ENCODE measurements at regions not wholly inside any gene's neighbourhood (a gene's known extent, or its start where the extent isn't known, plus 50 kb on each side); places are given as distances from the start of the nearest gene placed in this dataset.

DNA sequence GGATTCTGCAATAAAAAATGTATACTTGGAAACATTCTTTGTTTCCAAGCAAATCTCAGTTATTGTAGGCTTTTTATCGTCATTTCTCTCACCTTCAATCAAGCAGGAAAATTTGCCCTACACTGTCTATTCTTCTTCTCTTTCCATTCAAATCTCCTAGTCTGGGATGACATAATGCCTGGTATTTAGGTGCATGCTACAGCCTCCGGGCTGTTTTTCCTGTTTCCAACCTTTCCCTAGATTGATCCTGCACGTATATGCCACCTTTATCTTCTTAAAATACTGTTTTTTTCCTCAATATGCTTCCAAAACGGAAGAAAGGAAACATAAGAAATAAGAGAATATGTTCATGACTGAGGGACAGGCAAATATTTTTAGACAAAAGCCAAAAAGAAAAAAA lies 249.1 kb upstream of the UBASH3B start:
- no peaks in the 10 kb centered on the region for H3K27me3 ChIP-seq (replicated peaks in 1 of 4; ENCODE audit: control insufficient read depth in 3 of 4, extremely low read depth in 1 of 4, insufficient read depth in 3 of 4, low read length in 3 of 4)
- FAIRE-seq (no peak), DNase-seq (ENCODE audit: low read depth in 1 of 2, low spot score in 2 of 2) (no peak)
- WGBS, 2 experiments (ENCODE audit: extremely low coverage in 1 of 2, insufficient coverage in 1 of 2, insufficient read length in 1 of 2, insufficient replicate concordance in 2 of 2, low coverage in 1 of 2, low lambda C conversion rate in 2 of 2, missing lambda C conversion rate in 1 of 2), result 83% methylated on average over 4 of the region's 4 CpGs; no CpG with 5 or more reads in 1 of the 2 experiments
- no peak overlapping the region for H2BK5ac ChIP-seq (ENCODE audit: low read depth, low read length)
- no peak overlapping the region for H3K4me3 ChIP-seq (ENCODE audit: extremely low read depth in 1 of 4, insufficient read depth in 2 of 4, low read depth in 3 of 4, low read length in 4 of 4)
- no peak overlapping the region for H3K27ac ChIP-seq (ENCODE audit: low read depth, low read length)
- no peak overlapping the region for H2BK120ac ChIP-seq (replicated peaks; ENCODE audit: low read depth, low read length)
- H3K9me3 ChIP-seq (ENCODE audit: insufficient read depth in 2 of 2, low read depth in 1 of 2, low read length in 1 of 2), result no peaks in the 10 kb centered on the region
- no peak overlapping the region for H2BK12ac ChIP-seq (ENCODE audit: low read depth, low read length)
- no peak overlapping the region for H2AK5ac ChIP-seq (ENCODE audit: low read depth, low read length)
- H2BK15ac ChIP-seq (ENCODE audit: low read length), result no peak overlapping the region
- no peak overlapping the region for H2BK20ac ChIP-seq (ENCODE audit: low read length)
- H4K5ac ChIP-seq (ENCODE audit: insufficient read length, low read depth, low read length), result no peak overlapping the region
- no peaks in the 10 kb centered on the region for H3K79me1 ChIP-seq (ENCODE audit: low read depth, low read length)
- H4K20me1 ChIP-seq (replicated peaks in 1 of 2; ENCODE audit: control insufficient read depth in 1 of 2, insufficient read depth in 2 of 2, low read length in 2 of 2), result no peaks in the 10 kb centered on the region
- no peak overlapping the region for H4K8ac ChIP-seq (ENCODE audit: extremely low read depth, insufficient read depth, low read length)
- H3K18ac ChIP-seq (ENCODE audit: extremely low read depth, low read length), result no peak overlapping the region
- no peak overlapping the region for H3K4ac ChIP-seq (replicated peaks; ENCODE audit: insufficient read length, low read depth, low read length)
- ChIA-PET POLR2A (ENCODE audit: partially characterized antibody) (no interaction called here), CTCF (ENCODE audit: partially characterized antibody) (no interaction called here)
- H3K23ac ChIP-seq (ENCODE audit: insufficient read length), result no peak overlapping the region
- H3K56ac ChIP-seq (replicated peaks; ENCODE audit: insufficient read length, low read depth, low read length), result no peak overlapping the region
- no peak overlapping the region for H3K9ac ChIP-seq (replicated peaks in 1 of 4; ENCODE audit: extremely low read depth in 1 of 4, low read depth in 3 of 4, low read length in 3 of 4)
- H3K36me3 ChIP-seq (ENCODE audit: control insufficient read depth in 2 of 4, insufficient read depth in 4 of 4, low read length in 3 of 4), result no peaks in the 10 kb centered on the region
- H3K79me2 ChIP-seq (ENCODE audit: control insufficient read depth in 1 of 2, insufficient read depth in 2 of 2, low read length in 2 of 2), result no peaks in the 10 kb centered on the region
- H3K4me1 ChIP-seq (replicated peaks in 1 of 4; ENCODE audit: control insufficient read depth in 3 of 4, insufficient read depth in 4 of 4, low read length in 3 of 4), result no peaks in the 10 kb centered on the region; a peak in 1 of 7 replicates
- H3K14ac ChIP-seq (ENCODE audit: insufficient read length), result no peak overlapping the region
- no peak for TF ChIP-seq GTF2F1 (IDR thresholded peaks at IDR 0.05; ENCODE audit: borderline replicate concordance, low read depth, low read length)
- TF ChIP-seq NANOG (IDR thresholded peaks at IDR 0.05; ENCODE audit: insufficient read depth, low read depth, low read length, poor library complexity, severe bottlenecking), result no peak
- H3K23me2 ChIP-seq (ENCODE audit: low read depth, low read length), result no peaks in the 10 kb centered on the region; the same call in 1 of the 2 replicates
- no peak overlapping the region for H4K91ac ChIP-seq (replicated peaks; ENCODE audit: insufficient read length, low read length)
- no peak overlapping the region for H3K4me2 ChIP-seq (ENCODE audit: insufficient read depth in 1 of 2, low read depth in 2 of 2, low read length in 2 of 2)
- no peak overlapping the region for H2AFZ ChIP-seq (ENCODE audit: low read length)

Data from H1 (cell line).